NCI-H146 treated with DMSO at 0.1 percent for 48 hours (cell line): ENCODE measurements at regions not wholly inside any gene's neighbourhood (a gene's known extent, or its start where the extent isn't known, plus 50 kb on each side); places are given as distances from the start of the nearest gene placed in this dataset.

Experiments used
- DNase-seq: peaks from one replicate; lab custom pipeline; 2025; ENCODE audit not compliant: unreplicated experiment; lab: John Stamatoyannopoulos, UW

GRCh38 chr10:84996580-84996979 lies 668.2 kb downstream of the CCSER2 start:
- DNase-seq: no peak

- DNase-seq: no peak
Observed at GRCh38 chr10:84997870-84998269, 669.5 kb downstream of the CCSER2 start.

GRCh38 chr10:84999929-85000328 lies 671.5 kb downstream of the CCSER2 start:
- no peak for DNase-seq

- DNase-seq: no peak
Observed at GRCh38 chr10:85003083-85003482, 674.7 kb downstream of the CCSER2 start.

GRCh38 chr10:85008488-85009184 lies 680.2 kb downstream of the CCSER2 start:
- peak; percentile 81 for DNase-seq

- peak; percentile 39 for DNase-seq
Observed at GRCh38 chr10:85012305-85012704, 683.9 kb downstream of the CCSER2 start.

GRCh38 chr10:85026878-85027467 lies 698.6 kb downstream of the CCSER2 start:
- no peak for DNase-seq

GRCh38 chr10:85032981-85033380 lies 704.6 kb downstream of the CCSER2 start:
- DNase-seq: no peak

GRCh38 chr10:85036661-85037060 lies 708.3 kb downstream of the CCSER2 start:
- no peak for DNase-seq

GRCh38 chr10:85039311-85039710 lies 710.9 kb downstream of the CCSER2 start:
- no peak for DNase-seq

GRCh38 chr10:85043207-85043606 lies 714.8 kb downstream of the CCSER2 start:
- peak; percentile 80 for DNase-seq

GRCh38 chr10:85045046-85045445 lies 716.7 kb downstream of the CCSER2 start:
- DNase-seq: no peak

GRCh38 chr10:85047170-85047834 lies 718.9 kb downstream of the CCSER2 start:
- DNase-seq: no peak

- DNase-seq: no peak
Observed at GRCh38 chr10:85047979-85048378, 719.6 kb downstream of the CCSER2 start.

GRCh38 chr10:85048644-85049043 lies 720.3 kb downstream of the CCSER2 start:
- no peak for DNase-seq

GRCh38 chr10:85060944-85061343 lies 732.6 kb downstream of the CCSER2 start:
- no peak for DNase-seq

- DNase-seq: no peak
Observed at GRCh38 chr10:85061401-85061800, 733.0 kb downstream of the CCSER2 start.

- no peak for DNase-seq
Observed at GRCh38 chr10:85067955-85068354, 739.6 kb downstream of the CCSER2 start.

GRCh38 chr10:85080934-85081333 lies 752.5 kb downstream of the CCSER2 start:
- DNase-seq: no peak

- DNase-seq: no peak
Observed at GRCh38 chr10:85098835-85099521, 770.6 kb downstream of the CCSER2 start.

GRCh38 chr10:85100495-85100894 lies 772.1 kb downstream of the CCSER2 start:
- no peak for DNase-seq
